ENCODE measurements at regions not wholly inside any gene's neighbourhood (a gene's known extent, or its start where the extent isn't known, plus 50 kb on each side); places are given as distances from the start of the nearest gene placed in this dataset.

DNA sequence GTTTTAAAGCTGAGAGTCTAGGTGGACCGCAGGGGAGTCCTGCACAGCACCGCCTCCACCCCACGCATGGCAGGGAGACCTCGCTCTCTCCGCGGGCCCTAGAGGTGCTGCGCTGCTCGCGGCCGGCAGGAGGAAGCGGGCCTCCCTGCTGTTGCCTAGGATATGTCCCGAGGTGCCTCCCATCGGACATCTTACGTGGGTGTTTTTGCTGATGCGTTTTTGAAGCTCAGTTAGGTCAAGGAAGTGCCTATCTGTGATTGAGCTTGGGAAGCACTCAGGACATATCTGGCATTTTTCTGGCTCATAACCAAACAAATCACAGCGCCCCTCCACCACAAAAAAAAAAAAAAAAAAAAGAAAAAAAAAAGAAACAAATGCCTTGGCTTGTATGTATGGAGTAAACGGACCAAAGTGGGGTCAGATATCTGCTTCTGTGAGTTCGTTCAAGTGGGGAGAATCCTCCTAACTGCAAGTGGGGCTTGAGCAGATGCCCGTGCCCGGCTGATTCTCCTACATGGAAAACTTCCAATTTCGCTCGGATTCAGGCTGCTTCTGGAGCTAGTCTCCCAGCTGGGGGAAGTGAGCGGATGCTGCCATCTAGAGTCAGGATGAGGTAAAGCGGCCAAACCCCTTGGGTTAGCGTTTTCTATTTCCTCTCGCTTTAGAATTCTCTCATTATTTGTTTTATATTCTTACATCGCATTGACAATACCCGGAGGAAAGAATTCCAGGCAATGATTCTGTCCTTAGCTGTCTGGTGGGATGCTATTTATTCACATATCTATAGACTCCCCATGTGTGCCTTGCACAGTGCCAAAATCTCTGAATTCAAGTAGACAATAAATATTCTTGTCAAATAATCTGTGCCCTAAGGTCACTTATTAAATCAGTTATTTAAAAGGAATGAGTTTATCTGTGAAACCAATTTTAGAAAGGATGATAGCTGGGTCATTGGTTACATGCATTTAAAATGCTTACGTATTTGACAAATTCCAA lies 95.3 kb downstream of the CD8B2 start:
- peak overlapping the region in 1 of 2 donors; percentile 21 for H3K4me3 ChIP-seq (ENCODE audit: low read length in 2 of 2)
- peaks cover 0 to 6% of the 10 kb centered on the region in 2 donors for H3K9me3 ChIP-seq (ENCODE audit: control insufficient read depth in 2 of 2, insufficient read depth in 1 of 2, low read length in 1 of 2)
- 5% methylated on average over 29 of the region's 29 CpGs for WGBS
- DNase-seq (ENCODE audit: low read depth in 6 of 9, low spot score in 9 of 9) = peak; percentile 27 to 77 (median 53)
- no peaks in the 10 kb centered on the region for H3K36me3 ChIP-seq (ENCODE audit: control insufficient read depth in 2 of 2, insufficient read depth in 2 of 2, low read length in 1 of 2)
- peaks cover 3 to 17% of the 10 kb centered on the region in 2 donors for H3K4me1 ChIP-seq (ENCODE audit: control insufficient read depth in 2 of 2, insufficient read depth in 2 of 2, low read length in 2 of 2)
- no peak overlapping the region for H3K27ac ChIP-seq (ENCODE audit: low read depth in 1 of 2, low read length in 1 of 2)
- peaks cover 7 to 55% of the 10 kb centered on the region in 2 donors for H3K27me3 ChIP-seq (ENCODE audit: control insufficient read depth in 2 of 2, insufficient read depth in 1 of 2, low read length in 1 of 2)

- Histone ChIP-seq H3K27me3 (ENCODE audit: control insufficient read depth in 2 of 2, insufficient read depth in 1 of 2, low read length in 1 of 2) (peaks cover 7 to 49% of the 10 kb centered on the region in 2 donors), H3K27ac (ENCODE audit: low read depth in 1 of 2, low read length in 1 of 2) (no peak overlapping the region), H3K9me3 (ENCODE audit: control insufficient read depth in 2 of 2, insufficient read depth in 1 of 2, low read length in 1 of 2) (peaks cover 0 to 6% of the 10 kb centered on the region in 2 donors), H3K36me3 (ENCODE audit: control insufficient read depth in 2 of 2, insufficient read depth in 2 of 2, low read length in 1 of 2) (no peaks in the 10 kb centered on the region), H3K4me1 (ENCODE audit: control insufficient read depth in 2 of 2, insufficient read depth in 2 of 2, low read length in 2 of 2) (peaks cover 3 to 17% of the 10 kb centered on the region in 2 donors), H3K4me3 (ENCODE audit: low read length in 2 of 2) (no peak overlapping the region)
- no peak for DNase-seq (ENCODE audit: low read depth in 6 of 9, low spot score in 9 of 9)
- WGBS = 57% methylated on average over 47 of the region's 47 CpGs
Measured at GRCh38 chr2:106584304-106584954, 97.3 kb downstream of the CD8B2 start.

DNA sequence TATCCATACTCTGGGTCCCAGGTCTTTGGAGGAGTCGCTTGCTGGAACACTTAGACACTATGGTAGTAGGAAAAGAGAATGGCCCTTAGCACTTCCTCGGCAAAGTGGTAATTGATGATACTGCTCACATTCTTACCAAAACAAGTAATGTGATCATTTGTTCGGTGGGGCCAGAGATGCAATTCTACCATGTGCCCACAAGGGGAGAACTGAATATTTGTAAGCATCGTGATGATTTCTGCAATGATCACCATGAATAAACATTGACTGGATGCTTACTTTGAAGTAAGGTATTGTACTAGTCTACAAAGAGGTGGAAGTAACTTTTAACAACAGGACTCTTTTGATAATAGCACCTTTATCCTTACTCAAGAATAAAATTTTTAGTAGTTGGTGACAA lies 109.7 kb downstream of the CD8B2 start:
- Histone ChIP-seq H3K36me3 (ENCODE audit: control insufficient read depth in 2 of 2, insufficient read depth in 2 of 2, low read length in 1 of 2) (no peaks in the 10 kb centered on the region), H3K4me1 (ENCODE audit: control insufficient read depth in 2 of 2, insufficient read depth in 2 of 2, low read length in 2 of 2) (no peaks in the 10 kb centered on the region), H3K27me3 (ENCODE audit: control insufficient read depth in 2 of 2, insufficient read depth in 1 of 2, low read length in 1 of 2) (no peaks in the 10 kb centered on the region), H3K27ac (ENCODE audit: low read depth in 1 of 2, low read length in 1 of 2) (no peak overlapping the region), H3K9me3 (ENCODE audit: control insufficient read depth in 2 of 2, insufficient read depth in 1 of 2, low read length in 1 of 2) (no peaks in the 10 kb centered on the region), H3K4me3 (ENCODE audit: low read length in 2 of 2) (no peak overlapping the region)
- 84% methylated on average over 4 of the region's 4 CpGs for WGBS
- DNase-seq (ENCODE audit: low read depth in 6 of 9, low spot score in 9 of 9) = no peak

DNA sequence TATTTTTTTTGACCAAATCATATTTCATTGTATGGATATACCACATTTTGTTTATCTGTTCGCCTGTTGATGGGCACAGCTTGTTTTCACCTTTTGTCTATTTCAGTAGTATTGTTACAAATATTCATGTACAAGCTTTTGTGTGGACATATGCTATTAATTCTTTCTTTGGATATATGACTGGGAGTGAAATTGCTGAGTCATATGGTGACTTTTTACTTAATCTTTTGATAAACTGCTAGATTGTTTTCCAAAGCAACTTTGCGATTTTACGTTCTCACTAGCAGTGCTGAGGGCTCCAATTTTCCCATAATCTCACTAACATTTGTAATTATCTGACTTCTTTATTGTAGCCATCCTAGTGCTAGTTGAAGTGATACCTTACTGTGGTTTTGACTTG lies 112.4 kb downstream of the CD8B2 start:
- Histone ChIP-seq H3K27me3 (ENCODE audit: control insufficient read depth in 2 of 2, insufficient read depth in 1 of 2, low read length in 1 of 2) (no peaks in the 10 kb centered on the region), H3K4me1 (ENCODE audit: control insufficient read depth in 2 of 2, insufficient read depth in 2 of 2, low read length in 2 of 2) (no peaks in the 10 kb centered on the region), H3K4me3 (ENCODE audit: low read length in 2 of 2) (no peak overlapping the region), H3K36me3 (ENCODE audit: control insufficient read depth in 2 of 2, insufficient read depth in 2 of 2, low read length in 1 of 2) (no peaks in the 10 kb centered on the region), H3K27ac (ENCODE audit: low read depth in 1 of 2, low read length in 1 of 2) (no peak overlapping the region), H3K9me3 (ENCODE audit: control insufficient read depth in 2 of 2, insufficient read depth in 1 of 2, low read length in 1 of 2) (no peaks in the 10 kb centered on the region)
- 96% methylated on average over 3 of the region's 3 CpGs for WGBS
- DNase-seq (ENCODE audit: low read depth in 6 of 9, low spot score in 9 of 9) = no peak

- H3K27ac ChIP-seq (ENCODE audit: low read depth in 1 of 2, low read length in 1 of 2) = no peak overlapping the region
- no peak for DNase-seq (ENCODE audit: low read depth in 6 of 9, low spot score in 9 of 9)
- H3K27me3 ChIP-seq (ENCODE audit: control insufficient read depth in 2 of 2, insufficient read depth in 1 of 2, low read length in 1 of 2) = no peaks in the 10 kb centered on the region
- H3K9me3 ChIP-seq (ENCODE audit: control insufficient read depth in 2 of 2, insufficient read depth in 1 of 2, low read length in 1 of 2) = no peaks in the 10 kb centered on the region
- no peaks in the 10 kb centered on the region for H3K4me1 ChIP-seq (ENCODE audit: control insufficient read depth in 2 of 2, insufficient read depth in 2 of 2, low read length in 2 of 2)
- no peak overlapping the region for H3K4me3 ChIP-seq (ENCODE audit: low read length in 2 of 2)
- WGBS = 95% methylated on average over 4 of the region's 4 CpGs
- H3K36me3 ChIP-seq (ENCODE audit: control insufficient read depth in 2 of 2, insufficient read depth in 2 of 2, low read length in 1 of 2) = no peaks in the 10 kb centered on the region
Measured at GRCh38 chr2:106602042-106602441, 114.9 kb downstream of the CD8B2 start.

DNA sequence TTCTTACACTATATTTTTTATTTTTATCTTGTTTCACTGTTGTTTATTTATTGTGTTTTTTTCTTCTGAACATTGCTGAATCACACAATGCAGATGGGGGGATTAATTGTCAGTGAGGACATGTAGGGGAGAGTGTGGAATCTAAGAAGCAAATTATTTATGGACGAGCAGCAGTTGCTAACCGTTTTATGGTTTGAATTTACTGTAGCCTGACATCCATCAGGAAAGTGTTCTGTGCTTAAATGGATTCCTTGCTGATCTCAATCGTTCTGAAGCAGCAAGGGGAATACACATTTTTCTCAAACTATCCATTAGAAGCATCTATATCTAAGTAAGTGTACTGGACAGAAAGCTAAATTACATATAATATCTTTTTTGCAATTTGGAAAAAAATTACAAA lies 119.5 kb downstream of the CD8B2 start:
- Histone ChIP-seq H3K27ac (ENCODE audit: low read depth in 1 of 2, low read length in 1 of 2) (no peak overlapping the region), H3K36me3 (ENCODE audit: control insufficient read depth in 2 of 2, insufficient read depth in 2 of 2, low read length in 1 of 2) (no peaks in the 10 kb centered on the region), H3K4me1 (ENCODE audit: control insufficient read depth in 2 of 2, insufficient read depth in 2 of 2, low read length in 2 of 2) (no peaks in the 10 kb centered on the region), H3K27me3 (ENCODE audit: control insufficient read depth in 2 of 2, insufficient read depth in 1 of 2, low read length in 1 of 2) (no peaks in the 10 kb centered on the region), H3K9me3 (ENCODE audit: control insufficient read depth in 2 of 2, insufficient read depth in 1 of 2, low read length in 1 of 2) (no peaks in the 10 kb centered on the region), H3K4me3 (ENCODE audit: low read length in 2 of 2) (no peak overlapping the region)
- 92% methylated on average over 3 of the region's 3 CpGs for WGBS
- no peak for DNase-seq (ENCODE audit: low read depth in 6 of 9, low spot score in 9 of 9)

- H3K9me3 ChIP-seq (ENCODE audit: control insufficient read depth in 2 of 2, insufficient read depth in 1 of 2, low read length in 1 of 2) = no peaks in the 10 kb centered on the region
- no peak overlapping the region for H3K27ac ChIP-seq (ENCODE audit: low read depth in 1 of 2, low read length in 1 of 2)
- no peak for DNase-seq (ENCODE audit: low read depth in 6 of 9, low spot score in 9 of 9)
- WGBS = 98% methylated on average over 1 of the region's 1 CpG
- no peaks in the 10 kb centered on the region for H3K36me3 ChIP-seq (ENCODE audit: control insufficient read depth in 2 of 2, insufficient read depth in 2 of 2, low read length in 1 of 2)
- H3K4me3 ChIP-seq (ENCODE audit: low read length in 2 of 2) = no peak overlapping the region
- no peaks in the 10 kb centered on the region for H3K4me1 ChIP-seq (ENCODE audit: control insufficient read depth in 2 of 2, insufficient read depth in 2 of 2, low read length in 2 of 2)
- H3K27me3 ChIP-seq (ENCODE audit: control insufficient read depth in 2 of 2, insufficient read depth in 1 of 2, low read length in 1 of 2) = no peaks in the 10 kb centered on the region
Measured at GRCh38 chr2:106607371-106607770, 120.2 kb downstream of the CD8B2 start.

- Histone ChIP-seq H3K27me3 (ENCODE audit: control insufficient read depth in 2 of 2, insufficient read depth in 1 of 2, low read length in 1 of 2) (no peaks in the 10 kb centered on the region), H3K4me1 (ENCODE audit: control insufficient read depth in 2 of 2, insufficient read depth in 2 of 2, low read length in 2 of 2) (no peaks in the 10 kb centered on the region), H3K27ac (ENCODE audit: low read depth in 1 of 2, low read length in 1 of 2) (no peak overlapping the region), H3K4me3 (ENCODE audit: low read length in 2 of 2) (no peak overlapping the region), H3K9me3 (ENCODE audit: control insufficient read depth in 2 of 2, insufficient read depth in 1 of 2, low read length in 1 of 2) (peaks cover 0 to 1% of the 10 kb centered on the region in 2 donors), H3K36me3 (ENCODE audit: control insufficient read depth in 2 of 2, insufficient read depth in 2 of 2, low read length in 1 of 2) (no peaks in the 10 kb centered on the region)
- no peak for DNase-seq (ENCODE audit: low read depth in 6 of 9, low spot score in 9 of 9)
- 95% methylated on average over 2 of the region's 2 CpGs for WGBS
Measured at GRCh38 chr2:106609780-106610179, 122.6 kb downstream of the CD8B2 start.

Data from thymus (tissue), 11 donors.